Fibroblast of lung (primary cell): ENCODE measurements at regions not wholly inside any gene's neighbourhood (a gene's known extent, or its start where the extent isn't known, plus 50 kb on each side); places are given as distances from the start of the nearest gene placed in this dataset.

ENCODE experiments used
- DNase-seq, 2 donors: peaks; one replicate each; pipeline versions ENCODE4 v3.0.0 to v3.0.0-alpha.2; 2010; ENCODE audit warnings: low read depth in 2 of 2
- H2AFZ ChIP-seq: 2 replicates; pipeline ENCODE4 v1.5.1; 2012; ENCODE audit warnings: low read length, control low read depth, inconsistent platforms
- H3K27ac ChIP-seq: 2 replicates; pipeline ENCODE4 v1.5.1; 2011; ENCODE audit warnings: low read length, control low read depth; ENCODE audit not compliant: insufficient read depth
- H3K27me3 ChIP-seq: 2 replicates; pipeline ENCODE4 v1.5.1; 2011; ENCODE audit warnings: mild to moderate bottlenecking, low read length; ENCODE audit not compliant: control insufficient read depth, insufficient read depth
- H3K36me3 ChIP-seq: 2 replicates; pipeline ENCODE4 v1.5.1; 2011; ENCODE audit warnings: low read length; ENCODE audit not compliant: control insufficient read depth, insufficient read depth
- H3K4me1 ChIP-seq: 2 replicates; pipeline ENCODE4 v1.5.1; 2011; ENCODE audit warnings: low read length; ENCODE audit not compliant: control insufficient read depth, insufficient read depth; ENCODE audit errors: extremely low read depth
- H3K4me2 ChIP-seq: 2 replicates; pipeline ENCODE4 v1.5.1; 2011; ENCODE audit warnings: low read length, control low read depth; ENCODE audit not compliant: insufficient read depth; ENCODE audit errors: extremely low read depth
- H3K4me3 ChIP-seq, 4 experiments: fragments of 200-600 bp in 1 of 4; sonication (generic) in 1 of 4; replicated peaks in 1 of 4; 2 replicates each; pipeline ENCODE4 v1.5.1; 2011 to 2016; ENCODE audit warnings: low read length in 4 of 4, low read depth in 3 of 4, mild to moderate bottlenecking in 3 of 4, control low read depth in 2 of 4, inconsistent platforms in 1 of 4, mixed read lengths in 1 of 4; ENCODE audit not compliant: insufficient read depth in 1 of 4; ENCODE audit errors: control extremely low read depth in 1 of 4
- H3K79me2 ChIP-seq: 2 replicates; pipeline ENCODE4 v1.5.1; 2012; ENCODE audit warnings: mild to moderate bottlenecking, low read length, inconsistent platforms; ENCODE audit not compliant: control insufficient read depth, insufficient read depth
- H3K9ac ChIP-seq: 2 replicates; pipeline ENCODE4 v1.5.1; 2011; ENCODE audit warnings: mild to moderate bottlenecking, low read length, control low read depth; ENCODE audit not compliant: insufficient read depth
- H3K9me3 ChIP-seq: 2 replicates; pipeline ENCODE4 v1.5.1; 2012; ENCODE audit warnings: low read depth, low read length; ENCODE audit not compliant: control insufficient read depth, insufficient read depth
- H4K20me1 ChIP-seq: 2 replicates; pipeline ENCODE4 v1.5.1; 2011; ENCODE audit warnings: low read length; ENCODE audit not compliant: control insufficient read depth, insufficient read depth; ENCODE audit errors: extremely low read depth
- EZH2 ChIP-seq: IDR thresholded peaks from 2 replicates; pipeline ENCODE4 v1.5.1; 2012; ENCODE audit warnings: low read length, control low read depth, mild to moderate bottlenecking; ENCODE audit errors: missing control alignments
- TF ChIP-seq, protein P1 (sequence below), 2 donors: IDR thresholded peaks in 1 of 2; conservative IDR thresholded peaks in 1 of 2; 1 replicate in 1 of 2; 2 replicates in 1 of 2; pipeline ENCODE4 v1.5.1; 2011 to 2012; ENCODE audit warnings: low read length in 2 of 2, control low read depth in 1 of 2, inconsistent platforms in 1 of 2, low read depth in 1 of 2, mild to moderate bottlenecking in 1 of 2

DNA sequence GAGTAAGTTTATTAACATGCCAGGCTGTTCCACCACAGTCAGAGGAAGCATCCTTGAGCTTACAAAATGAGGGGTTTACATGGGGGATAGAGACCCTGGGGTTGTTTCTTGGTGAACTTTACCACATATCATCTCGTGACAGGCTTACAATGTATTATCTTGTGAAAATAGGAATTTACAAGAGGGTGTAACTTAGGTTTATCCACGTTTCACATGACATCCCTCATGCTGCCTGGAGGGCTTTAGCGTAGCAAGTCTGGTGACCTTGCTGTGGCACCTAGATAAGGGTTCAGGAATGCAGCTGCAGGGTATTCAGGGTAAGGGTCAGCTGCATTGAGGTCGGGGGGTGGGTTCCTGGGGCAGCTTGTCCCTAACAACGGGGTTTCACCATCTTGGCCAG lies 154.6 kb upstream of the ARG1 start:
- Histone ChIP-seq H4K20me1 (no peaks in the 10 kb centered on the region), H3K4me2 (no peak overlapping the region), H3K36me3 (no peaks in the 10 kb centered on the region), H3K27me3 (no peaks in the 10 kb centered on the region), H3K9me3 (no peaks in the 10 kb centered on the region), H3K4me3 (no peak overlapping the region), H2AFZ (no peak overlapping the region), H3K79me2 (no peaks in the 10 kb centered on the region), H3K9ac (no peak overlapping the region), H3K4me1 (no peaks in the 10 kb centered on the region), H3K27ac (no peak overlapping the region)
- no peak for TF ChIP-seq EZH2
- TF ChIP-seq, protein P1, sequence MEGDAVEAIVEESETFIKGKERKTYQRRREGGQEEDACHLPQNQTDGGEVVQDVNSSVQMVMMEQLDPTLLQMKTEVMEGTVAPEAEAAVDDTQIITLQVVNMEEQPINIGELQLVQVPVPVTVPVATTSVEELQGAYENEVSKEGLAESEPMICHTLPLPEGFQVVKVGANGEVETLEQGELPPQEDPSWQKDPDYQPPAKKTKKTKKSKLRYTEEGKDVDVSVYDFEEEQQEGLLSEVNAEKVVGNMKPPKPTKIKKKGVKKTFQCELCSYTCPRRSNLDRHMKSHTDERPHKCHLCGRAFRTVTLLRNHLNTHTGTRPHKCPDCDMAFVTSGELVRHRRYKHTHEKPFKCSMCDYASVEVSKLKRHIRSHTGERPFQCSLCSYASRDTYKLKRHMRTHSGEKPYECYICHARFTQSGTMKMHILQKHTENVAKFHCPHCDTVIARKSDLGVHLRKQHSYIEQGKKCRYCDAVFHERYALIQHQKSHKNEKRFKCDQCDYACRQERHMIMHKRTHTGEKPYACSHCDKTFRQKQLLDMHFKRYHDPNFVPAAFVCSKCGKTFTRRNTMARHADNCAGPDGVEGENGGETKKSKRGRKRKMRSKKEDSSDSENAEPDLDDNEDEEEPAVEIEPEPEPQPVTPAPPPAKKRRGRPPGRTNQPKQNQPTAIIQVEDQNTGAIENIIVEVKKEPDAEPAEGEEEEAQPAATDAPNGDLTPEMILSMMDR (conservative IDR thresholded peaks at IDR 0.05 in 1 of 2, IDR thresholded peaks at IDR 0.05 in 1 of 2; ENCODE audit: low read depth in 1 of 2, low read length in 2 of 2): no peak
- no peak for DNase-seq

DNA sequence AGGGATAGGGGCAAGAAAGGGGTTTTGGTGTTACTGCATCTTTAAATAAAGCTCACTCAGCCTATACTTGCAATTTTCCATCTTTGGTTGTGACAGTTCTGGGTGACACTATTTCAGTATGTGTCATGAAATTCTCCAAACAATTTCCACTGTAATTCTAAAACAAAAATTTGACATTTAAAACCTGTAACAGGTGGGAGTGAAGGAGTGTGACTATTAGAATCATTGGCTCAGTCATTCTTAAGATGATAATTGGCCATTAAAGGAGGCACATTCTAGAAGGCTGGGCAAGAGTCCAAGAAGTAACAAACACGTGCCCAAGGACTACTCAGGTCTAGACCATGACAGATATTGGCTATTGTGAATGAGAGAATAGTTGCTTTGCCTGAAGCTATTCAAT lies 153.3 kb upstream of the ARG1 start:
- Histone ChIP-seq H3K9me3 (no peaks in the 10 kb centered on the region), H4K20me1 (no peaks in the 10 kb centered on the region), H3K4me2 (no peak overlapping the region), H3K4me3 (no peak overlapping the region), H3K36me3 (no peaks in the 10 kb centered on the region), H2AFZ (no peak overlapping the region), H3K4me1 (no peaks in the 10 kb centered on the region), H3K27me3 (no peaks in the 10 kb centered on the region), H3K79me2 (no peaks in the 10 kb centered on the region), H3K27ac (no peak overlapping the region), H3K9ac (no peak overlapping the region)
- no peak for DNase-seq
- no peak for TF ChIP-seq EZH2
- TF ChIP-seq, protein P1 (conservative IDR thresholded peaks at IDR 0.05 in 1 of 2, IDR thresholded peaks at IDR 0.05 in 1 of 2; ENCODE audit: low read depth in 1 of 2, low read length in 2 of 2): no peak

DNA sequence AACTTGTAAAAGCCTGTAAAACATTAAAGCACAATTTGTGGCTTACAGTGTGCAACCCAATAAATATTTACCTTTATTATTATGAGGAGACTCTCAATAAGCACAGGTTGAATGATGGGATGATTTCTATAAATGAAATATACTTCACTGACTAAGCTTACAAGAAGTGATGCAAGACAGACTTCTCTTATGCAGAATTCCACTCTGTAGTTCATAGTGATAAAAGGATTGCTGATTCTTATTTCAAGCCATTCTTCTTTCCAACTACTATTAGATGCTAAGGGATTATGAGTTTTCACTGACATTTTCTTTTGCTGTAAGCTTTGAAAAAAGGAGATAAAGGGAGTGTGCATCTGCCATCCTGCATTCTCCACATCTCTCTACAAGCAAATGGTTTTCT lies 149.0 kb upstream of the ARG1 start:
- DNase-seq: no peak
- no peaks in the 10 kb centered on the region for H3K9me3 ChIP-seq
- no peaks in the 10 kb centered on the region for H4K20me1 ChIP-seq
- no peak overlapping the region for H2AFZ ChIP-seq
- TF ChIP-seq EZH2: no peak
- TF ChIP-seq, protein P1 (conservative IDR thresholded peaks at IDR 0.05 in 1 of 2, IDR thresholded peaks at IDR 0.05 in 1 of 2; ENCODE audit: low read depth in 1 of 2, low read length in 2 of 2): no peak
- H3K36me3 ChIP-seq: no peaks in the 10 kb centered on the region
- no peak overlapping the region for H3K27ac ChIP-seq
- H3K4me1 ChIP-seq: no peaks in the 10 kb centered on the region
- no peaks in the 10 kb centered on the region for H3K79me2 ChIP-seq
- H3K27me3 ChIP-seq: no peaks in the 10 kb centered on the region
- H3K9ac ChIP-seq: no peak overlapping the region
- H3K4me2 ChIP-seq: no peak overlapping the region
- no peak overlapping the region for H3K4me3 ChIP-seq
